HUDEP-2 (cell line): ENCODE measurements at regions not wholly inside any gene's neighbourhood (a gene's known extent, or its start where the extent isn't known, plus 50 kb on each side); places are given as distances from the start of the nearest gene placed in this dataset.
"Not testable (repeated sequence)": the region's sequence is repeated elsewhere in the genome, so short reads cannot be mapped to it uniquely, and the experiment has no call there.

Experiments
- DNase-seq, 76 experiments: peaks; one replicate each; lab custom pipeline; 2025; ENCODE audit not compliant: unreplicated experiment in 76 of 76; lab: John Stamatoyannopoulos, UW

GRCh38 chr4:14387647-14388046 is 614.6 kb upstream of the CPEB2 start:
- no peak for DNase-seq

GRCh38 chr4:14392378-14392777 is 609.9 kb upstream of the CPEB2 start:
- DNase-seq: no peak

GRCh38 chr4:14396183-14396582 is 606.1 kb upstream of the CPEB2 start:
- no peak for DNase-seq

GRCh38 chr4:14399848-14400247 is 602.4 kb upstream of the CPEB2 start:
- DNase-seq: no peak

- DNase-seq: no peak
Observed at GRCh38 chr4:14400307-14400706, 602.0 kb upstream of the CPEB2 start.

- no peak for DNase-seq
Observed at GRCh38 chr4:14403132-14403531, 599.1 kb upstream of the CPEB2 start.

GRCh38 chr4:14404730-14405129 is 597.6 kb upstream of the CPEB2 start:
- no peak for DNase-seq

GRCh38 chr4:14410516-14410915 is 591.8 kb upstream of the CPEB2 start:
- no peak for DNase-seq

GRCh38 chr4:14415146-14415545 is 587.1 kb upstream of the CPEB2 start:
- DNase-seq: no peak

- DNase-seq: no peak
Observed at GRCh38 chr4:14419516-14419915, 582.8 kb upstream of the CPEB2 start.

- DNase-seq: not testable (repeated sequence)
Observed at GRCh38 chr4:14426297-14426696, 576.0 kb upstream of the CPEB2 start.

- no peak for DNase-seq
Observed at GRCh38 chr4:14428125-14428524, 574.2 kb upstream of the CPEB2 start.

GRCh38 chr4:14431155-14432134 is 570.8 kb upstream of the CPEB2 start:
- DNase-seq: no peak

GRCh38 chr4:14434483-14434882 is 567.8 kb upstream of the CPEB2 start:
- DNase-seq: no peak

GRCh38 chr4:14434916-14435315 is 567.4 kb upstream of the CPEB2 start:
- DNase-seq: no peak

GRCh38 chr4:14441561-14441960 is 560.7 kb upstream of the CPEB2 start:
- no peak for DNase-seq

- no peak for DNase-seq
Observed at GRCh38 chr4:14445882-14446281, 556.4 kb upstream of the CPEB2 start.

- no peak for DNase-seq
Observed at GRCh38 chr4:14446311-14446710, 556.0 kb upstream of the CPEB2 start.

GRCh38 chr4:14446904-14447303 is 555.4 kb upstream of the CPEB2 start:
- no peak for DNase-seq

- no peak for DNase-seq
Observed at GRCh38 chr4:14449308-14449707, 553.0 kb upstream of the CPEB2 start.

- no peak for DNase-seq
Observed at GRCh38 chr4:14452001-14452400, 550.3 kb upstream of the CPEB2 start.

- no peak for DNase-seq
Observed at GRCh38 chr4:14452764-14453163, 549.5 kb upstream of the CPEB2 start.
